ENCODE measurements at regions not wholly inside any gene's neighbourhood (a gene's known extent, or its start where the extent isn't known, plus 50 kb on each side); places are given as distances from the start of the nearest gene placed in this dataset.

DNA sequence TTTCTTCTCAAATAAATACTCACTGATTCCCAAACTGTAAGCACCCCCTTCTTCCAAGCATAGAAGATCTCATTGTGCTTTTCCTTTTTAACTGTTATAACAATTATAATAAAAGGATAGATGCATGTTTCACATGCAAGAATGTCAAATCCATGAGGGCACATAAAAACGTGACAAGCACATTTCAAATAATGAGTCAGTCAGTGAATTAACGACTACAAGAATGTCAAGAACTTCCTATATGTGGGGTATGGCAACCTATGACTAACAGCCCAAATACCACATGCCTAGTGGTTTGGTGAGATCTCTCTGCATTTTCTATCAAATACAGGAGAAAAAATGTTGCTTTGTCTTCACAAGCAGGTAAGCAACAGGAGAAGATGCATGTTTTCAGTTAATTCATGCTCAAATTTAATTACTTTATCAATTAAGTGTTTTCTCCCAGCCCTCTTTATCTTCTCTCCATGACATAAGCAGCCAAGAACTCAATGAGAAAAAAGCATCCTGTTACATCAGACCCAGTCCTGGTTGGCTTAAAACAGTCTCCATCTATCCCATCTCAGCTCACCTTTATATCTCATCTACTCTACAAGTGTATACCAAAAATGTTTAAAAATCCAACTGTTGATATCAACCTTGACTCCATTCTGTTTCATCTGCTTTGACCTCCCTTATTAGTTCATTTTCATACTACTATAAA is 181.5 kb upstream of the LMCD1 start:
- FAIRE-seq: no peak
- Histone ChIP-seq H3K36me3 (ENCODE audit: control insufficient read depth in 2 of 3, insufficient read depth in 3 of 3, low read length in 3 of 3) (no peaks in the 10 kb centered on the region), H3K4me1 (ENCODE audit: control insufficient read depth in 2 of 3, insufficient read depth in 2 of 3, low read depth in 1 of 3, low read length in 3 of 3) (no peaks in the 10 kb centered on the region)

DNA sequence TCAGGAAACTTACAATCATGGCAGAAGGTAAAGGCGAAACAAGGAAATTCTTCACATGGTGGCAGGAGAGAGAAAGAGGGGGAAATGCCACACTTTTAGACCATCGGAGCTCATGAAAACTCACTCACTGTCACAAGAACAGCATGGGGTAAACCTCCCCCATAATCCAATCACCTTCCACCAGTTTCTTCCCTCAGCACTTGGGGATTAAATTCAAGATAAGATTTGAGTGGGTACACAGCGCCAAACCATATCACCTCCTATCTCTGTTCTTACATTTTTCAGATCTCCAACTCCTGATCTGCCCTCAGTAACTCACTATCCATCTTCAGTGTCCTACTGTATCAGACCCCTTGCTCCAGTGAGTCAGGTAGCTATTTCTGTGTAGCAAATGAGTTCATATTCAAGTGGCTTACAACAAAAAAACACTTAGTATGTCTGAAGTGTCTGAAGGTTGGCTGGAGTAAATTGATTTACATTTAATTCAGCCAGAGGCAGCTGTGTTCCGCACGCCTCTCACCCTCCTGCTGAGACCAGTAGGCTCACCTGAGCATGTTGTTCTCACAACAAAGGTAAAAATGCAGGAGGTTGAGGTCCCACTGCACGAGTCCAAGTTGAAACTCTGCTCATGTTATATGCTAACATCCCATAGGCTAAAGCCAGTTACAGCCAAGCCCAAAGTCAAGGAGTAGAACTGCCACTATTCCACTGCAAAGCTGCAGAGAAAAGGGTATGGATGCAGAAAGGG is 180.7 kb upstream of the LMCD1 start:
- TF ChIP-seq, protein P1, sequence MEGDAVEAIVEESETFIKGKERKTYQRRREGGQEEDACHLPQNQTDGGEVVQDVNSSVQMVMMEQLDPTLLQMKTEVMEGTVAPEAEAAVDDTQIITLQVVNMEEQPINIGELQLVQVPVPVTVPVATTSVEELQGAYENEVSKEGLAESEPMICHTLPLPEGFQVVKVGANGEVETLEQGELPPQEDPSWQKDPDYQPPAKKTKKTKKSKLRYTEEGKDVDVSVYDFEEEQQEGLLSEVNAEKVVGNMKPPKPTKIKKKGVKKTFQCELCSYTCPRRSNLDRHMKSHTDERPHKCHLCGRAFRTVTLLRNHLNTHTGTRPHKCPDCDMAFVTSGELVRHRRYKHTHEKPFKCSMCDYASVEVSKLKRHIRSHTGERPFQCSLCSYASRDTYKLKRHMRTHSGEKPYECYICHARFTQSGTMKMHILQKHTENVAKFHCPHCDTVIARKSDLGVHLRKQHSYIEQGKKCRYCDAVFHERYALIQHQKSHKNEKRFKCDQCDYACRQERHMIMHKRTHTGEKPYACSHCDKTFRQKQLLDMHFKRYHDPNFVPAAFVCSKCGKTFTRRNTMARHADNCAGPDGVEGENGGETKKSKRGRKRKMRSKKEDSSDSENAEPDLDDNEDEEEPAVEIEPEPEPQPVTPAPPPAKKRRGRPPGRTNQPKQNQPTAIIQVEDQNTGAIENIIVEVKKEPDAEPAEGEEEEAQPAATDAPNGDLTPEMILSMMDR (IDR thresholded peaks at IDR 0.05; ENCODE audit: borderline replicate concordance, extremely low read depth, insufficient read depth): no peak
- no peak for DNase-seq
- H3K4me1 ChIP-seq (ENCODE audit: control insufficient read depth in 2 of 3, insufficient read depth in 2 of 3, low read depth in 1 of 3, low read length in 3 of 3): no peaks in the 10 kb centered on the region
- H3K27me3 ChIP-seq (ENCODE audit: control insufficient read depth, insufficient read depth, low read length): no peaks in the 10 kb centered on the region
- H3K4me3 ChIP-seq (ENCODE audit: low read length in 3 of 3): no peak overlapping the region
- no peaks in the 10 kb centered on the region for H3K36me3 ChIP-seq (ENCODE audit: control insufficient read depth in 2 of 3, insufficient read depth in 3 of 3, low read length in 3 of 3)
- no peak overlapping the region for H3K9ac ChIP-seq (ENCODE audit: low read length in 3 of 3)
- no peaks in the 10 kb centered on the region for H3K9me3 ChIP-seq (ENCODE audit: control insufficient read depth in 2 of 3, insufficient read depth in 1 of 3, low read length in 3 of 3)
- H3K27ac ChIP-seq (ENCODE audit: low read depth in 2 of 2, low read length in 2 of 2): no peak overlapping the region
- intact Hi-C loops (cut with DNase I): no loop called here
- no peak for FAIRE-seq

More for the DNA sequence above, 181.5 kb upstream of the LMCD1 start:
- Histone ChIP-seq H3K27ac (ENCODE audit: low read depth in 2 of 2, low read length in 2 of 2) (no peak overlapping the region), H3K4me3 (ENCODE audit: low read length in 3 of 3) (no peak overlapping the region), H3K27me3 (ENCODE audit: control insufficient read depth, insufficient read depth, low read length) (no peaks in the 10 kb centered on the region), H3K9me3 (ENCODE audit: control insufficient read depth in 2 of 3, insufficient read depth in 1 of 3, low read length in 3 of 3) (no peaks in the 10 kb centered on the region), H3K9ac (ENCODE audit: low read length in 3 of 3) (no peak overlapping the region)
- no peak for DNase-seq
- TF ChIP-seq, protein P1 (IDR thresholded peaks at IDR 0.05; ENCODE audit: borderline replicate concordance, extremely low read depth, insufficient read depth): no peak
- intact Hi-C loops (cut with DNase I): no loop called here

DNA sequence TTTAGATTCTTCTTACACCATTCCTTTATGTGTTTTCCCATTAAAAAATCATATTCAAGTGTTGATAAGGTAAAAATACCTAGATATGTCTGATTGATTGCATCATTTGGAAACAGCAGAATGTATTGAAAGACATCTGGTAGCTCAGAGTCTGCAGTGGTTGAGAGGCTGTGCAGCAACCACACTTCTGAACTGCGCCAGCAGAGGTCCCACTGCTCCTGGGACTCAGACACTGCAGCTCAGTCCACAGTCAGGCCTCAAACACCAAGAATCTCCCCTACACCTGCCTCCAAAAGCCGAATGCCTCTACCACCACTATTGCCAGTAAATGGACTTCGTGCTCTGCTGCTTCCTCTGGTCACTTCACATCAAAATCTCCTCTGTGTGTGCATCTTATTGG is 176.9 kb upstream of the LMCD1 start:
- no peak for FAIRE-seq

More for the DNA sequence above, 176.9 kb upstream of the LMCD1 start:
- Histone ChIP-seq H3K9ac (ENCODE audit: low read length in 3 of 3) (no peak overlapping the region), H3K9me3 (ENCODE audit: control insufficient read depth in 2 of 3, insufficient read depth in 1 of 3, low read length in 3 of 3) (no peaks in the 10 kb centered on the region), H3K36me3 (ENCODE audit: control insufficient read depth in 2 of 3, insufficient read depth in 3 of 3, low read length in 3 of 3) (no peaks in the 10 kb centered on the region), H3K27ac (ENCODE audit: low read depth in 2 of 2, low read length in 2 of 2) (no peak overlapping the region), H3K4me3 (ENCODE audit: low read length in 3 of 3) (no peak overlapping the region), H3K27me3 (ENCODE audit: control insufficient read depth, insufficient read depth, low read length) (no peaks in the 10 kb centered on the region), H3K4me1 (ENCODE audit: control insufficient read depth in 2 of 3, insufficient read depth in 2 of 3, low read depth in 1 of 3, low read length in 3 of 3) (no peaks in the 10 kb centered on the region)
- intact Hi-C loops (cut with DNase I): no loop called here
- TF ChIP-seq, protein P1 (IDR thresholded peaks at IDR 0.05; ENCODE audit: borderline replicate concordance, extremely low read depth, insufficient read depth): peak; percentile 20
- no peak for DNase-seq

Measured in kidney (tissue), 13 donors.